ENCODE measurements at regions not wholly inside any gene's neighbourhood (a gene's known extent, or its start where the extent isn't known, plus 50 kb on each side); places are given as distances from the start of the nearest gene placed in this dataset.
"Not testable (repeated sequence)": the region's sequence is repeated elsewhere in the genome, so short reads cannot be mapped to it uniquely, and the experiment has no call there.

GRCh38 chr1:196090226-196090625, 518.0 kb downstream of the KCNT2 start:
- DNase-seq (ENCODE audit: low read depth, low spot score), result no peak

- no peak for DNase-seq (ENCODE audit: low read depth, low spot score)
Observed at GRCh38 chr1:196088541-196088940, 519.7 kb downstream of the KCNT2 start.

GRCh38 chr1:196078691-196079090, 529.5 kb downstream of the KCNT2 start:
- no peak for DNase-seq (ENCODE audit: low read depth, low spot score)

- no peak for DNase-seq (ENCODE audit: low read depth, low spot score)
Observed at GRCh38 chr1:196075621-196076020, 532.6 kb downstream of the KCNT2 start.

GRCh38 chr1:196074182-196074581, 534.1 kb downstream of the KCNT2 start:
- no peak for DNase-seq (ENCODE audit: low read depth, low spot score)

- no peak for DNase-seq (ENCODE audit: low read depth, low spot score)
Observed at GRCh38 chr1:196071447-196071846, 536.8 kb downstream of the KCNT2 start.

- no peak for DNase-seq (ENCODE audit: low read depth, low spot score)
Observed at GRCh38 chr1:196070940-196071339, 537.3 kb downstream of the KCNT2 start.

GRCh38 chr1:196063952-196064351, 544.3 kb downstream of the KCNT2 start:
- peak; percentile 32 for DNase-seq (ENCODE audit: low read depth, low spot score)

GRCh38 chr1:196063294-196063693, 544.9 kb downstream of the KCNT2 start:
- no peak for DNase-seq (ENCODE audit: low read depth, low spot score)

- DNase-seq (ENCODE audit: low read depth, low spot score), result no peak
Observed at GRCh38 chr1:196060539-196060938, 547.7 kb downstream of the KCNT2 start.

GRCh38 chr1:196059210-196059609, 549.0 kb downstream of the KCNT2 start:
- no peak for DNase-seq (ENCODE audit: low read depth, low spot score)

GRCh38 chr1:196056966-196057365, 551.3 kb downstream of the KCNT2 start:
- no peak for DNase-seq (ENCODE audit: low read depth, low spot score)

GRCh38 chr1:196049407-196049806, 558.8 kb downstream of the KCNT2 start:
- no peak for DNase-seq (ENCODE audit: low read depth, low spot score)

- no peak for DNase-seq (ENCODE audit: low read depth, low spot score)
Observed at GRCh38 chr1:196043268-196043667, 565.0 kb downstream of the KCNT2 start.

GRCh38 chr1:196034080-196034706, 574.0 kb downstream of the KCNT2 start:
- no peak for DNase-seq (ENCODE audit: low read depth, low spot score)

- not testable (repeated sequence) for DNase-seq (ENCODE audit: low read depth, low spot score)
Observed at GRCh38 chr1:196031387-196031786, 576.9 kb downstream of the KCNT2 start.

- DNase-seq (ENCODE audit: low read depth, low spot score), result no peak
Observed at GRCh38 chr1:196030455-196030854, 577.8 kb downstream of the KCNT2 start.

GRCh38 chr1:196029410-196029809, 578.8 kb downstream of the KCNT2 start:
- DNase-seq (ENCODE audit: low read depth, low spot score), result no peak

GRCh38 chr1:196027127-196027526, 581.1 kb downstream of the KCNT2 start:
- no peak for DNase-seq (ENCODE audit: low read depth, low spot score)

- DNase-seq (ENCODE audit: low read depth, low spot score), result not testable (repeated sequence)
Observed at GRCh38 chr1:196021174-196021573, 587.1 kb downstream of the KCNT2 start.

GRCh38 chr1:196009362-196009761, 598.9 kb downstream of the KCNT2 start:
- DNase-seq (ENCODE audit: low read depth, low spot score), result no peak

- DNase-seq (ENCODE audit: low read depth, low spot score), result no peak
Observed at GRCh38 chr1:196007763-196008162, 600.5 kb downstream of the KCNT2 start.

GRCh38 chr1:196005426-196005825, 602.8 kb downstream of the KCNT2 start:
- no peak for DNase-seq (ENCODE audit: low read depth, low spot score)

GRCh38 chr1:196004388-196004787, 603.9 kb downstream of the KCNT2 start:
- not testable (repeated sequence) for DNase-seq (ENCODE audit: low read depth, low spot score)
